Panc1 (cell line): ENCODE measurements at regions not wholly inside any gene's neighbourhood (a gene's known extent, or its start where the extent isn't known, plus 50 kb on each side); places are given as distances from the start of the nearest gene placed in this dataset.

Source experiments
- ATAC-seq: fragments of 200-7000 bp; cut with Tn5 transposase; 2 replicates; pipeline ENCODE4 v1.9.1; 2020; ENCODE audit warnings: mild to moderate bottlenecking, moderate library complexity
- BruUV-seq: library from RNA; stranded (reverse); fragments of 400-500 nt; replicated peaks from 2 replicates; lab custom pipeline; 2021; lab: Mats Ljungman, UMichigan
- CTCF ChIA-PET: fragments of 300-600 bp; sonication (Branson Sonifier 250); formaldehyde crosslinking; loops from one replicate; lab custom pipeline; 2022; ENCODE audit warnings: antibody characterized with exemption; lab: Charles Lee
- POLR2A ChIA-PET: fragments of 300-600 bp; sonication (Branson Sonifier 250); formaldehyde crosslinking; loops from one replicate; lab custom pipeline; 2022; ENCODE audit warnings: antibody characterized with exemption; lab: Charles Lee
- DNase-seq: peaks from one replicate; pipeline ENCODE4 v3.0.0-alpha.2; 2010; ENCODE audit warnings: low read depth, low spot score
- H3K27ac ChIP-seq: 2 replicates; pipeline ENCODE4 v1.5.1; 2011; ENCODE audit warnings: mild to moderate bottlenecking, low read length, inconsistent platforms
- H3K27me3 ChIP-seq: fragments of 200-500 bp; sonication (Bioruptor generic); 2 replicates; pipeline ENCODE4 v1.6.0; 2014; ENCODE audit warnings: low read length, inconsistent platforms; ENCODE audit not compliant: control insufficient read depth, insufficient read depth
- H3K36me3 ChIP-seq: fragments of 200-500 bp; sonication (Bioruptor generic); 2 replicates; pipeline ENCODE4 v1.5.1; 2014; ENCODE audit warnings: inconsistent platforms, mild to moderate bottlenecking, low read length, moderate library complexity; ENCODE audit not compliant: control insufficient read depth, insufficient read depth
- H3K4me1 ChIP-seq: 2 replicates; pipeline ENCODE4 v1.5.1; 2011; ENCODE audit warnings: inconsistent platforms, mild to moderate bottlenecking, low read length, moderate library complexity; ENCODE audit not compliant: control insufficient read depth, insufficient read depth
- H3K4me3 ChIP-seq, 2 experiments: 2 replicates each; pipeline ENCODE4 v1.5.1; 2011 to 2012; ENCODE audit warnings: low read depth in 2 of 2, low read length in 2 of 2, mild to moderate bottlenecking in 2 of 2, inconsistent platforms in 1 of 2, moderate library complexity in 1 of 2
- H3K9me3 ChIP-seq: fragments of 200-500 bp; sonication (Bioruptor generic); 2 replicates; pipeline ENCODE4 v1.5.1; 2014; ENCODE audit warnings: low read depth, mild to moderate bottlenecking, inconsistent platforms, low read length, moderate library complexity; ENCODE audit not compliant: control insufficient read depth, insufficient read depth
- CTCF ChIP-seq: fragments of 450-650 bp; IDR thresholded peaks from 2 replicates; pipeline ENCODE4 v1.5.1; 2017; ENCODE audit warnings: mild to moderate bottlenecking
- POLR2AphosphoS5 ChIP-seq: IDR thresholded peaks from 2 replicates; pipeline ENCODE4 v1.6.1; 2012; ENCODE audit warnings: mild to moderate bottlenecking, low read depth, low read length, moderate library complexity
- REST ChIP-seq, 2 experiments: IDR thresholded peaks; 2 replicates each; pipeline ENCODE4 v1.6.1; 2011 to 2012; ENCODE audit warnings: low read depth in 2 of 2, control low read depth in 1 of 2, low read length in 1 of 2, mild to moderate bottlenecking in 1 of 2, moderate library complexity in 1 of 2; ENCODE audit not compliant: insufficient read depth in 1 of 2
- SIN3A ChIP-seq: IDR thresholded peaks from 2 replicates; pipeline ENCODE4 v1.6.1; 2012; ENCODE audit warnings: low read depth, mild to moderate bottlenecking, low read length, moderate library complexity, borderline replicate concordance; ENCODE audit not compliant: insufficient read depth
- TCF7L2 ChIP-seq: IDR thresholded peaks from 2 replicates; pipeline ENCODE4 v1.6.1; 2011; ENCODE audit warnings: mild to moderate bottlenecking, low read depth, low read length, inconsistent platforms
- in situ Hi-C: cut with HindIII; loops from 2 replicates; pipeline ENCODE4 v1.10.0; 2016; ENCODE audit warnings: low sequenced_read_pairs, low pct_unique_long_range_greater_than_20kb
- intact Hi-C: fragments of 100-400 bp; cut with micrococcal nuclease; formaldehyde crosslinking; loops from one replicate; pipeline ENCODE4 v1.10.0; 2022; ENCODE audit not compliant: unreplicated experiment

GRCh38 chr12:42977451-42978230 lies 388.1 kb upstream of the PRICKLE1 start:
- no peak for TF ChIP-seq TCF7L2
- TF ChIP-seq CTCF = no peak
- no peak for TF ChIP-seq POLR2AphosphoS5
- TF ChIP-seq SIN3A = no peak
- TF ChIP-seq REST (IDR thresholded peaks at IDR 0.05; ENCODE audit: insufficient read depth in 1 of 2, low read depth in 2 of 2, low read length in 1 of 2) = no peak
- intact Hi-C loops (no loop called here), in situ Hi-C loops (no loop called here)
- ChIA-PET CTCF (no interaction called here), POLR2A (no interaction called here)
- no peak for ATAC-seq
- Histone ChIP-seq H3K27ac (no peak overlapping the region), H3K4me1 (no peaks in the 10 kb centered on the region), H3K9me3 (no peaks in the 10 kb centered on the region), H3K36me3 (no peaks in the 10 kb centered on the region), H3K4me3 (no peak overlapping the region), H3K27me3 (no peaks in the 10 kb centered on the region)
- no TSS peak for BruUV-seq
- no peak for DNase-seq

- Histone ChIP-seq H3K4me3 (no peak overlapping the region), H3K36me3 (no peaks in the 10 kb centered on the region; the same call in 1 of the 2 replicates), H3K27ac (no peak overlapping the region), H3K27me3 (no peaks in the 10 kb centered on the region), H3K9me3 (0 out of 2 replicates have a peak, but pooled peaks cover 4% of the 10 kb centered on the region), H3K4me1 (no peaks in the 10 kb centered on the region)
- POLR2A ChIA-PET = no interaction called here
- in situ Hi-C loops = no loop called here
- BruUV-seq = no TSS peak
- DNase-seq (no peak), ATAC-seq (no peak)
- CTCF ChIA-PET = no interaction called here
- TF ChIP-seq TCF7L2 = no peak
- no peak for TF ChIP-seq POLR2AphosphoS5
- no peak for TF ChIP-seq CTCF
- no peak for TF ChIP-seq SIN3A
- TF ChIP-seq REST (IDR thresholded peaks at IDR 0.05; ENCODE audit: insufficient read depth in 1 of 2, low read depth in 2 of 2, low read length in 1 of 2) = no peak
- intact Hi-C loops = no loop called here
Measured at GRCh38 chr12:42976620-42977019, 387.1 kb upstream of the PRICKLE1 start.
